Spleen (tissue), 11 donors: ENCODE measurements at regions not wholly inside any gene's neighbourhood (a gene's known extent, or its start where the extent isn't known, plus 50 kb on each side); places are given as distances from the start of the nearest gene placed in this dataset.
"Not testable (repeated sequence)": the region's sequence is repeated elsewhere in the genome, so short reads cannot be mapped to it uniquely, and the experiment has no call there.

Source experiments
- DNase-seq: peaks from one replicate; pipeline ENCODE4 v3.0.0-alpha.2; 2020
- H3K27ac ChIP-seq, 8 donors: fragments of 200-600 bp; sonication (generic) in 7 of 8; 1 replicate in 4 of 8; 2 replicates in 4 of 8; pipeline versions ENCODE4 v1.5.0 to v1.8.0; 2016 to 2021; ENCODE audit warnings: inconsistent platforms in 4 of 8, mild to moderate bottlenecking in 4 of 8, moderate library complexity in 1 of 8
- H3K27me3 ChIP-seq, 7 donors: fragments of 200-600 bp; sonication (generic) in 6 of 7; replicated peaks in 1 of 7; 1 replicate in 4 of 7; 2 replicates in 3 of 7; pipeline versions ENCODE4 v1.5.0 to v1.8.0; 2016 to 2021; ENCODE audit warnings: inconsistent platforms in 3 of 7, mild to moderate bottlenecking in 1 of 7
- H3K36me3 ChIP-seq, 6 donors: fragments of 200-600 bp; sonication (generic) in 5 of 6; 1 replicate in 4 of 6; 2 replicates in 2 of 6; pipeline versions ENCODE4 v1.5.0 to v1.8.0; 2016 to 2021; ENCODE audit warnings: inconsistent platforms in 2 of 6
- H3K4me1 ChIP-seq, 6 donors: fragments of 200-600 bp; sonication (generic) in 5 of 6; 1 replicate in 3 of 6; 2 replicates in 3 of 6; pipeline versions ENCODE4 v1.5.0 to v1.8.0; 2016 to 2021; ENCODE audit warnings: inconsistent platforms in 3 of 6
- H3K4me3 ChIP-seq, 8 donors: fragments of 200-600 bp; sonication (generic) in 7 of 8; 1 replicate in 4 of 8; 2 replicates in 4 of 8; pipeline versions ENCODE4 v1.5.0 to v1.8.0; 2016 to 2021; ENCODE audit warnings: inconsistent platforms in 4 of 8, mild to moderate bottlenecking in 4 of 8, moderate library complexity in 2 of 8
- H3K9me3 ChIP-seq, 8 donors: fragments of 200-600 bp; sonication (generic) in 7 of 8; 1 replicate in 4 of 8; 2 replicates in 4 of 8; pipeline versions ENCODE4 v1.5.0 to v1.8.0; 2016 to 2021; ENCODE audit warnings: inconsistent platforms in 4 of 8
- POLR2A ChIP-seq, 3 donors: fragments of 450-650 bp; IDR thresholded peaks; one replicate each; pipeline ENCODE4 v1.5.1; 2017; ENCODE audit warnings: antibody characterized with exemption in 3 of 3, mild to moderate bottlenecking in 1 of 3
- POLR2AphosphoS5 ChIP-seq, 3 donors: sonication (generic); formaldehyde crosslinking; IDR thresholded peaks; one replicate each; pipeline ENCODE4 v1.5.1; 2017; ENCODE audit warnings: antibody characterized with exemption in 3 of 3
- WGBS, 5 donors: extraction: QIAGEN DNeasy Blood & Tissue Kit in 3 of 5; methylation state at CpG; one replicate each; pipeline versions ENCODE4 v1.1.5 to v1.1.7; 2013 to 2018; 5-methylcytosine and 5-hydroxymethylcytosine counted together
- intact Hi-C: fragments of 100-400 bp; cut with DNase I; formaldehyde crosslinking; loops from one replicate; pipeline ENCODE4 v1.15.0; 2023; ENCODE audit warnings: low total_unique reads
- TF ChIP-seq, protein P1 (sequence below), 11 experiments: fragments of 200-600 bp in 7 of 11; fragments of 450-650 bp in 4 of 11; sonication (generic) in 4 of 11; IDR thresholded peaks in 8 of 11; conservative IDR thresholded peaks in 3 of 11; 1 replicate in 7 of 11; 2 replicates in 4 of 11; pipeline versions ENCODE4 v1.4.0 to v1.8.0; 2016 to 2021; ENCODE audit warnings: antibody characterized with exemption in 11 of 11, inconsistent platforms in 4 of 11, mild to moderate bottlenecking in 1 of 11
- donor health status: healthy with polysubstance abuse.
- donor health status: DM: no; HTN: no; CAD: no; lungs with moderate emphysema.
- donor health status: DM: no; HTN: no; CAD: no.
- donor health status: Bipolar disorder and iron deficiency.
- donor health status: healthy.
- donor health status: DM: no; HTN: no; CAD: no.
- donor health status: DM: yes; HTN: yes; CAD: no.

DNA sequence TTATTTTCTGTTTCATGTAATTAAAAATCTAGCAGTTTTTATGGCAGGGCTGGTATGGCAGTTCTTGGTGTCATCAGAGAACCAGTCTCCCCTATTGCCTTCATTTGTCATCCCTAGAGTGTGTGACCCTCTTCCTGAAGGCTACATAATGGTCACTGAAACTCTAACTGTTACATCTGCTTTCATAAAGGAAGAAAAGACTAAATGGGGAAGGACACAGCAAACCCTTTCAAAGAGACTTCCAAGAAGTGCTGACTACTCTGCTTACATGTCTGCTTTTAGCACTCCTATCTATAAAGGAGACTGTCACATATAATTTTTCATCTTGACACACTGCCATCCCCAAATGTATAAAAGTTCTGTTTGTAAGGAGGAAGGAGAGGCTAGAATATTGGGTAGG is 105.9 kb upstream of the DIAPH2 start:
- DNase-seq: no peak
- Histone ChIP-seq H3K36me3 (no peaks in the 10 kb centered on the region), H3K9me3 (no peaks in the 10 kb centered on the region), H3K4me3 (no peak overlapping the region), H3K4me1 (no peaks in the 10 kb centered on the region), H3K27ac (no peak overlapping the region), H3K27me3 (no peaks in the 10 kb centered on the region)
- intact Hi-C loops: no loop called here
- TF ChIP-seq POLR2A (IDR thresholded peaks at IDR 0.05) (no peak), POLR2AphosphoS5 (IDR thresholded peaks at IDR 0.05) (no peak)
- TF ChIP-seq, protein P1, sequence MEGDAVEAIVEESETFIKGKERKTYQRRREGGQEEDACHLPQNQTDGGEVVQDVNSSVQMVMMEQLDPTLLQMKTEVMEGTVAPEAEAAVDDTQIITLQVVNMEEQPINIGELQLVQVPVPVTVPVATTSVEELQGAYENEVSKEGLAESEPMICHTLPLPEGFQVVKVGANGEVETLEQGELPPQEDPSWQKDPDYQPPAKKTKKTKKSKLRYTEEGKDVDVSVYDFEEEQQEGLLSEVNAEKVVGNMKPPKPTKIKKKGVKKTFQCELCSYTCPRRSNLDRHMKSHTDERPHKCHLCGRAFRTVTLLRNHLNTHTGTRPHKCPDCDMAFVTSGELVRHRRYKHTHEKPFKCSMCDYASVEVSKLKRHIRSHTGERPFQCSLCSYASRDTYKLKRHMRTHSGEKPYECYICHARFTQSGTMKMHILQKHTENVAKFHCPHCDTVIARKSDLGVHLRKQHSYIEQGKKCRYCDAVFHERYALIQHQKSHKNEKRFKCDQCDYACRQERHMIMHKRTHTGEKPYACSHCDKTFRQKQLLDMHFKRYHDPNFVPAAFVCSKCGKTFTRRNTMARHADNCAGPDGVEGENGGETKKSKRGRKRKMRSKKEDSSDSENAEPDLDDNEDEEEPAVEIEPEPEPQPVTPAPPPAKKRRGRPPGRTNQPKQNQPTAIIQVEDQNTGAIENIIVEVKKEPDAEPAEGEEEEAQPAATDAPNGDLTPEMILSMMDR (IDR thresholded peaks at IDR 0.05 in 8 of 11, conservative IDR thresholded peaks at IDR 0.05 in 3 of 11): no peak

DNA sequence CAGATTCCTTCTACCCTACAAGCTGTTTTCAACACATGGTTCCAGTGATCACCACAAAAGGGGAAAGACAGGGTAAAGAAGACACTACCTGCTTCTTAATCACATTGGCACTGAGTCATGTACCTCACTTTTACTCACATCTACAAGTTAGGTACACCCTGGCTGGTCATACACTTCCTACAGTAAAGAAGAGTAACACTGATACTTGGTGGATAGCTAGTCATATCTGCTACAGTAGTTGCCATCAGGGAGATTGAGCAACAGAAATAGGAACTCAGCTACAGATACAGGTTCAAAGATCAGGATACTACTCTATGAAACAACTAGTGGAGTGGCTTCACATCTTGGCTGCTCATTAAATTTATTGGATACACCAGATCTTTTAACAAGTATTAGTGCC is 105.4 kb upstream of the DIAPH2 start:
- H3K4me1 ChIP-seq: no peaks in the 10 kb centered on the region
- TF ChIP-seq, protein P1 (IDR thresholded peaks at IDR 0.05 in 8 of 11, conservative IDR thresholded peaks at IDR 0.05 in 3 of 11): no peak
- TF ChIP-seq POLR2AphosphoS5 (IDR thresholded peaks at IDR 0.05) (no peak), POLR2A (IDR thresholded peaks at IDR 0.05) (no peak)
- H3K4me3 ChIP-seq: no peak overlapping the region
- no peak for DNase-seq
- no peak overlapping the region for H3K27ac ChIP-seq
- intact Hi-C loops: no loop called here
- no peaks in the 10 kb centered on the region for H3K27me3 ChIP-seq
- H3K36me3 ChIP-seq: no peaks in the 10 kb centered on the region
- H3K9me3 ChIP-seq: no peaks in the 10 kb centered on the region

GRCh38 chrX:96590403-96590802 is 94.2 kb upstream of the DIAPH2 start:
- no peaks in the 10 kb centered on the region for H3K27me3 ChIP-seq
- no peak for DNase-seq
- H3K27ac ChIP-seq: no peak overlapping the region
- H3K36me3 ChIP-seq: no peaks in the 10 kb centered on the region
- H3K4me1 ChIP-seq: no peaks in the 10 kb centered on the region
- TF ChIP-seq, protein P1 (IDR thresholded peaks at IDR 0.05 in 8 of 11, conservative IDR thresholded peaks at IDR 0.05 in 3 of 11): no peak
- TF ChIP-seq POLR2A (IDR thresholded peaks at IDR 0.05): no peak
- TF ChIP-seq POLR2AphosphoS5 (IDR thresholded peaks at IDR 0.05): no peak
- 76 to 100% (median 88%) methylated on average over 2 of the region's 2 CpGs for WGBS, 5 donors
- no peak overlapping the region for H3K4me3 ChIP-seq
- intact Hi-C loops: no loop called here
- no peaks in the 10 kb centered on the region for H3K9me3 ChIP-seq

- intact Hi-C loops: no loop called here
- no peaks in the 10 kb centered on the region for H3K4me1 ChIP-seq
- no peak overlapping the region for H3K4me3 ChIP-seq
- H3K9me3 ChIP-seq: no peaks in the 10 kb centered on the region
- H3K27ac ChIP-seq: no peak overlapping the region
- H3K36me3 ChIP-seq: no peaks in the 10 kb centered on the region
- no peak for DNase-seq
- TF ChIP-seq POLR2AphosphoS5 (IDR thresholded peaks at IDR 0.05): no peak
- TF ChIP-seq, protein P1 (IDR thresholded peaks at IDR 0.05 in 8 of 11, conservative IDR thresholded peaks at IDR 0.05 in 3 of 11): no peak
- no peak for TF ChIP-seq POLR2A (IDR thresholded peaks at IDR 0.05)
- H3K27me3 ChIP-seq: no peaks in the 10 kb centered on the region
- 61 to 73% (median 63%) methylated on average over 4 of the region's 4 CpGs for WGBS, 5 donors
Observed at GRCh38 chrX:96591421-96591820, 93.2 kb upstream of the DIAPH2 start.

DNA sequence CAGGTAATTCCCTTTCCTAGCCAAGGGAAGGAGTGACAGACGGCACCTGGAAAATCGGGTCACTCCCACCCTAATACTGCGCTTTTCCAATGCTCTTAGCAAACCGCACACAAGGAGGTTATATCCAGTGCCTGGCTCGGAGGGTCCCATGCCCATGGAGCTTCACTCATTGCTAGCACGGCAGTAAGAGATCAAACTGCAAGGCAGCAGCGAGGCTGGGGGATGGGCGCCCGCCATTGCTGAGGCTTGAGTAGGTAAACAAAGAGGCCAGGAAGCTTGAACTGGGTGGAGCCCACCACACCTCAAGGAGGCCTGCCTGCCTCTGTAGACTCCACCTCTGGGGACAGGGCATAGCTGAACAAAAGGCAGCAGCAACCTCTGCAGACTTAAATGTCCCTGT is 86.8 kb upstream of the DIAPH2 start:
- H3K27ac ChIP-seq, intact Hi-C loops, H3K36me3 ChIP-seq, H3K4me3 ChIP-seq, H3K9me3 ChIP-seq, H3K4me1 ChIP-seq, H3K27me3 ChIP-seq: not testable (repeated sequence)
- WGBS, 5 donors: 90 to 100% (median 95%) methylated on average over 2 to 9 of the region's 9 CpGs
- DNase-seq: peak; percentile 55
